ENCODE measurements at regions not wholly inside any gene's neighbourhood (a gene's known extent, or its start where the extent isn't known, plus 50 kb on each side); places are given as distances from the start of the nearest gene placed in this dataset.

- no TSS peak for BruUV-seq (replicated peaks)
Observed at GRCh38 chr4:1574601-1575417, 109.3 kb downstream of the FAM53A start.

More at GRCh38 chr4:1574601-1575417, 109.3 kb downstream of the FAM53A start:
- H3K79me2 ChIP-seq (ENCODE audit: control insufficient read depth, insufficient read depth, low read length) = no peaks in the 10 kb centered on the region
- intact Hi-C loops (cut with micrococcal nuclease) (no loop called here), in situ Hi-C loops (cut with MboI) (no loop called here)
- H3K36me3 ChIP-seq (ENCODE audit: control insufficient read depth, insufficient read depth, low read length) = no peaks in the 10 kb centered on the region
- H3K4me2 ChIP-seq (ENCODE audit: insufficient read depth, low read length) = no peak overlapping the region
- H3K4me1 ChIP-seq (replicated peaks in 1 of 2; ENCODE audit: control insufficient read depth in 2 of 2, insufficient read depth in 2 of 2, low read length in 2 of 2) = peaks cover 7 to 71% of the 10 kb centered on the region in 2 experiments; a peak in 4 of 5 replicates
- peaks cover 8% of the 10 kb centered on the region; the same call in 1 of the 2 replicates for H4K20me1 ChIP-seq (replicated peaks; ENCODE audit: control insufficient read depth, insufficient read depth, low read length)
- ChIA-PET POLR2A (no interaction called here), CTCF (ENCODE audit: low intra/inter-chr PET ratio) (no interaction called here)
- no peak overlapping the region for H3K9ac ChIP-seq (ENCODE audit: insufficient read depth in 1 of 2, low read depth in 2 of 2, low read length in 2 of 2)
- no peaks in the 10 kb centered on the region for H3K9me1 ChIP-seq (ENCODE audit: control insufficient read depth, insufficient read depth, low read length)
- DNase-seq (ENCODE audit: extremely low read depth in 1 of 4, low spot score in 3 of 4) (no peak), ATAC-seq (no peak), FAIRE-seq (no peak)
- H3K27me3 ChIP-seq (ENCODE audit: control insufficient read depth in 2 of 2, insufficient read depth in 2 of 2, low read length in 2 of 2) = peaks cover 10 to 29% of the 10 kb centered on the region in 2 experiments; a peak in 4 of 5 replicates
- H2AFZ ChIP-seq (ENCODE audit: low read depth, low read length) = no peak overlapping the region
- no peak for TF ChIP-seq YBX1 (IDR thresholded peaks at IDR 0.05)
- TF ChIP-seq SPI1 (IDR thresholded peaks at IDR 0.05; ENCODE audit: borderline replicate concordance, low read depth, low read length) = no peak
- TF ChIP-seq ELK1 (CRISPR knock-in tag; IDR thresholded peaks at IDR 0.05) = no peak
- no peak for TF ChIP-seq EZH2 (IDR thresholded peaks at IDR 0.05; ENCODE audit: borderline replicate concordance, low read depth, low read length)
- TF ChIP-seq CUX1 (CRISPR knock-in tag; IDR thresholded peaks at IDR 0.05) = no peak
- TF ChIP-seq, protein P1, sequence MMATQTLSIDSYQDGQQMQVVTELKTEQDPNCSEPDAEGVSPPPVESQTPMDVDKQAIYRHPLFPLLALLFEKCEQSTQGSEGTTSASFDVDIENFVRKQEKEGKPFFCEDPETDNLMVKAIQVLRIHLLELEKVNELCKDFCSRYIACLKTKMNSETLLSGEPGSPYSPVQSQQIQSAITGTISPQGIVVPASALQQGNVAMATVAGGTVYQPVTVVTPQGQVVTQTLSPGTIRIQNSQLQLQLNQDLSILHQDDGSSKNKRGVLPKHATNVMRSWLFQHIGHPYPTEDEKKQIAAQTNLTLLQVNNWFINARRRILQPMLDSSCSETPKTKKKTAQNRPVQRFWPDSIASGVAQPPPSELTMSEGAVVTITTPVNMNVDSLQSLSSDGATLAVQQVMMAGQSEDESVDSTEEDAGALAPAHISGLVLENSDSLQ (IDR thresholded peaks at IDR 0.05) = no peak
- TF ChIP-seq WHSC1 (IDR thresholded peaks at IDR 0.05; ENCODE audit: low read length) = no peak
- no peak for TF ChIP-seq ZNF695 (CRISPR knock-in tag; IDR thresholded peaks at IDR 0.05)
- no peak for TF ChIP-seq RAD21 (CRISPR knock-in tag; conservative IDR thresholded peaks at IDR 0.05 in 1 of 2, IDR thresholded peaks at IDR 0.05 in 1 of 2)
- no peak for TF ChIP-seq ZNF408 (CRISPR knock-in tag; IDR thresholded peaks at IDR 0.05; ENCODE audit: low read depth)
- TF ChIP-seq TAL1 (IDR thresholded peaks at IDR 0.05) = no peak
- 4% methylated on average over 15 of the region's 20 CpGs for WGBS (ENCODE audit: insufficient coverage, low coverage, missing lambda C conversion rate)
- no peak overlapping the region for H3K27ac ChIP-seq (ENCODE audit: extremely low read depth, low read depth, low read length)
- 0 out of 2 replicates have a peak, but pooled peaks cover 3% of the 10 kb centered on the region for H3K9me3 ChIP-seq (replicated peaks; ENCODE audit: control insufficient read depth, insufficient read depth, low read depth, low read length)
- H3K4me3 ChIP-seq = no peak overlapping the region

Data from K562 (cell line).